ENCODE measurements at regions not wholly inside any gene's neighbourhood (a gene's known extent, or its start where the extent isn't known, plus 50 kb on each side); places are given as distances from the start of the nearest gene placed in this dataset.

DNA sequence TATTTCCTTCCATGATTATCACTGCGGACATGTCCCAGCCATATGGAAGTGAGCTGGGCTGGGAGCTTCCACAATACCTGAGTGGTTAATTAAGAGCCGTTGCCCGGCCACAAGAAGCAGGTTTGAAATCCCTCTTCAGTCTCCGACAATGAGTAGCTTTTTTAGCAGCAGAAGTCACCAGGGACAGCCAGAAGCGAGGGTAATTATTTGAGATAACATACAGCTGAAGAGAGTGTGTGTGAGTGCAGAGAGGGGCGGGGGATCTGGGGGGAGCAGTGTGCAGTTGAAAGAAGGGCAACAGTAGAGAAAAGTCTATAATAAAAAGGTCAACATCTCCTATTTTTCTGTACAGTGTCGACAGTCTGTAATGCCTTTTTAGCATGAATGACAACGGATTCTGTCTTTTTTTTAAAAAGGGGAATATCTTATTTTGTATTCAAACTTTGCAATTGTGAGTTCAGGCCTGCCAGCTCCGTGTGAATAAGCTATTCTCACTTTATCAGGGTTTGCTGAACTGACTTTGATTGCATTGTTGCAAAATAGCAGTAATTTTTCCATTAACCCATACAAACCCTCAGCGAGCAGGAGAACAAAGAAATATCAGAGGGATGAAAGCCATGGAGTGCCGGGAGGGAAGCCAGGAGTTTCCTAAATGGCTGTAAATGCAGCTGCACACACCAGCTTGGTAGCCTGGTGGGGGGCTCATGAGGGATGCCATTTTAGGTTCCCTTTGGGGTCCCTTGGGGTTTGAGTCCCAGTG, 220.3 kb upstream of the IRX3 start:
- peak; percentile 92 for DNase-seq

DNA sequence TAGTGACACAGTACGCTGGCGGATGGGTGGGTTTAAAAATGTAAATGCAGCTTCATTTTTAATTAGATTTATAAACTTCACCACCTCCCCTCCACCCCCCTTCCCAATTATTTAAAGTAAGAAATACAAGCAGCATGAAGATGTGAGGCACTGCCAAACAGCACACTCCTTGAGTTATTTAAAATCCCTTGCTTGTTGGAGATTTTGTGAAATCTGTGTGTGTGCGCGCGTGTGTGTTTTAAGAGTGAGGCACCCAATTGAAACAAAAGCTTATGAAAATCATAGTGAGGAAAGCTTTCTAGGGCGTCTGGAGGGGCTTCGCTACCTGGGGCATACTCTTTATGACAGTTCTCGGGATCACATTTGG, 219.6 kb upstream of the IRX3 start:
- no peak for DNase-seq

DNA sequence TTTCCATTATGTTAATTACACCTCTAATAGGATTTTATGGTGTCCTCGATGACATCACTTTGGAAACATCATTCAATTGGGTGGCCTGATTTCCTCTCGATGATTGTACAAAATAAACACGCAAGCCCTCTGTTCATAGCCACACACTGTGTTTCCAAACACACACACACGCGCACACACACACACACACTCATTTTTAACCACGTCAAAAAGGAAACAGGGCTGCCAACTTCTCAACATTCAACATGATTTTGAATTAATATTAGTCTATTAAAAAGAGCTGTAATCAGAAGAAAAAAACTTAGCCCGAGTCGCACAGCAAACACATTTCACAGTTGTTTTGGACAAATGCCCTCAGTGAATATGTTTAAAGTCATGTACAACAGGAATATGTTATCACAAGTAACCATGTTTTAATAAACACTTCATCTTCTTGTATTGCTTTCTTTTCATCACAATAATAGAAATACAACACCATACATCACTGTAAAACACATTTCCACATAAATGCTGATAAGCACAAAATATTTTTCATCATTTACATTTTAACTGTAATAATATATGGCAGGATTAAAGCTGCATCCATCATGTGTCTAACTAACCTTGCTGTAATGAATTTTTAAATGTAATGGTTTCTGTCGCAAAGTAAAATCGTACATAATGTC, 219.1 kb upstream of the IRX3 start:
- peak; percentile 28 for DNase-seq

DNA sequence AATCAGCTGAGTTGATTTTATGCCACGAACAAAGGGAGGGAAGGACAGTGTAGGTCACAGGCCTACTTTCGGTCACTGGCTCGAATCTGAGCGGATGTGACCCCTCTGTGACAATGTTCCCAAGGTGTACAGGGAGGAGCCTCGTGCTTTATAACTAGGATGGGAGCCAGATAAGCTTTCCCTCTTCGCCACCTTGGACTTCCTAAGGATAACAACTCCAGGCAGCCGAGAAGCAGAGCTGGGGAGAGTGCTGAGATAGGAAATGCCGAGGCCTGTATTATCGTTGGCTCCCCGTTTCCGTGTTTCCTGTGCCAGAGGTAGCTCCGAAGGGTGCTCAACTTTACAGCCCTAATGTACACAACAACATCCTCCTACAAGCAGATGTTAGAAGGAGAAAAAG, 217.8 kb upstream of the IRX3 start:
- DNase-seq = no peak

DNA sequence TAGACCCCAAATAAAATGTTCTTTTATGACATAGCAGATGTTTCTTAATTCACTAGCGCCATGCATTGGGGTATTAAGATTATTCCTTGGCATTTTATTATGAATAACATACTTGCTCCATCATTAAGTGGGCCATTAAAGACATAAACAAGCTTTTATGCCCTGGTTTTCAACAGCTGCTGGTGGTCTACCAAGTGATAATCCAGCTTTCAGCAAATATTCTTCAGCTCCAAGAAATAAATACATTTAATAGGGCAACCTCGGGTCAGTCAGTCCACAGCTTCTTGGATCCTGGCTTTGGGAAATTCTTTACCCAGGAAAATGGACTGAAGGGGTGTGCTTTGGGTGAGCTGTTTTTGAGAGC, 217.3 kb upstream of the IRX3 start:
- no peak for DNase-seq

DNA sequence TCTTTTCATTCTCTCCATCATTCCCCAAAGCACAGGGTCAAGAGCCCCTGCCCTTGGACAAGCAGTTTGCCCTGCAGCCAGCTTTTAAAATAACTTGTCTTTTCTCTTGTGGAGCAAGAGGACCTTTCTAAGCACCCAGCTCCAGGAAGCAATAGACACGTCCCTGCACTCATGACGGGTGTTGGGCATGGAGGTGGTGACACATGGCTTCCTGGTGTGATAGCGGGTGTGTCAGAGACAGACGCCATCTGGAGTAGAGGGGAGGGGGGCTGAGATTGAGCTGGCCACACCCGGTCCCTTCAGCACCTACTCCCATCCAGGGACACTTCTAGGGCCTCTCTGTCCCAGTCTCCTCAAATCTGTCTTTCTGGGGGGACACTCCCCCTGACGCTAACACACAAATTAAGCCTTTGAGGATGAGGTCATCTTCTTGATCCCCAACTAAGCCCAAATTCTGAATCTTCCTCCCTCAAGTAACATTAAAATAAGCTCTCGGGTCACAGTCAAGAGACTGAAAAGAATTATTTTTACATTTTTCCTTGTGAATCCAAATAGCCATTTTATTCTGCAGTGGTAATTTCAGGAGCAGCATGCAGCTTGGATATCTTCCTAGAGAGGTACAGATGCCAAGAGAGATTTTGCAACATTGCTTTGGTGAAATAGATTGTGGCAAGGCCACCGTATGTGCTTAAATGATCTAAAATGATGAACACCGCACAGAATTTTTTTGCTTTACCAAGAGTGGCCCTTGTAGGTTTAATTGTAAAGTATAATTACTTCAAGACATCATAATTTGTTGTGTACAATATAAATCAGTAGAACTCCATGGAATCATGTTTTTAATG, 216.6 kb upstream of the IRX3 start:
- DNase-seq = no peak

DNA sequence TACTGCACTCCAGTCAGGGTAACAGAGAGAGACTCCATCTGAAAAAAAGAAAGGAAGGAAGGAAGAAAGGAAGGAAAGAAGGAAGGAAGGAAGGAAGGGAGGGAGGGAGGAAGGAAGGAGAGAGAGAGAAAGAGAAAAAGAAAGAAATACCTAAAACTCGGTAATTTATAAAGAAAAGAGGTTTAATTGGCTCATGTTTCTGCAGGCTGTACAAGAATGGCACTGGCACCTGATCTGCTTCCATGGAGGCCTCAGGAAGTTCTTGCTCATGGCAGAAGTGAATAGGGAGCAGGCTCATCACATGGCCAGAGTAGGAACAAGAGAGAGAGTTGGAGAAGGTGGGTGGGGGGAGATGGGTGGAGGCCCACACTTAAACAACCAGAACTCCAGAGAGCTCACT, 215.2 kb upstream of the IRX3 start:
- no peak for DNase-seq

DNA sequence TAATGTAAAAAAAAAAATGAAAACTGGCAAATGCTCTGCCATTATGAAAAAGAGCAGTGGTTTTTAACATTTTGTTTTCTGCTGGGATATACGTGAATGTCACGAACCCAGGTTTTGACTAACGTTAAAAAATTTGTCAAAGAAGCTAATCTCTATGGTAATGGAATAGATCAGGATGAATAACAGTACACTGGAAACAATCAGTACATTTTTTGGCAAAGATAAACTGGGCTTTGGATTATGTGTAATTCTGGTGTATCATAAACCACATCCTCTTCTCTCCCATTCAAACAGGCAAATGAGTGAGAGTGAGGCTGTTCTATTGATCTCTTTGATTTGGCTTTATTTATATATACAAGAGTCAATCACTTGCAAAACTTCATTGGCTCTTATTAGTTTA, 207.0 kb upstream of the IRX3 start:
- no peak for DNase-seq

DNA sequence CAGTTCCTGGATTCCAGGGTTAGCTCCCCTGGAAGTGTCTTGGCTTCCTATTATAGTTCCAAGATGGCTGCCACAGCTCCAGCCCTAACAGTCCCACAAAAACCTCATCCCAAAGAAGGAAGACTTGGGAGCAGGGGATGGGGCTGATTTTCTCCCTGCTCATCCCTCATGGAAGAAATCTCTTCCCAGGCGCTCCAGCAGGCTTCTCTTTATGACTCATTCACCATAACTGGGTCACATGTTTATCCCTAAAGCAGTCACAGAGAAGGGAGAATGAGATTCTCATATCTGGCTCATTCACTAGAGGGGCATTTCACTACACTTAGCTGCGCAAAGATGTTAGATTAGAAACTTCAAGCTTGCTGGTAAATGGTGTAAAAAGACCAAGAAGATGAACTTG, 206.5 kb upstream of the IRX3 start:
- no peak for DNase-seq

DNA sequence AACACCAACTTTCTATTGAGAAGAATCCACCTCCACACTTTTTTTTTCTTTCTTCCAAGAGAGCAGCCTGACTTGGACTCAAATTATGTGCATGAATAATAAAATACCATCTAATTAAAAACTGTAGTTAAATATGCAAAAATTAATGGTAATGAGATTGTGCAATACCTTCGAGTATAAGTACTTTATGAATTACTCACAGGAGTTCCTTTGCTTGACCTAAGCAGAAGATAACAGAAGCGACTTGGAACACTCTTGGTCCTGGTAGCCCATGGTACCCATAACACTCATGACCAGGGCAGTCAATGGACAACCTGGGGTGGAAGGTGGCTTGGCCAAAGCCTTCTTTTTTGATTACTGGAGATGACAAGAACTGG, 203.5 kb upstream of the IRX3 start:
- no peak for DNase-seq

DNA sequence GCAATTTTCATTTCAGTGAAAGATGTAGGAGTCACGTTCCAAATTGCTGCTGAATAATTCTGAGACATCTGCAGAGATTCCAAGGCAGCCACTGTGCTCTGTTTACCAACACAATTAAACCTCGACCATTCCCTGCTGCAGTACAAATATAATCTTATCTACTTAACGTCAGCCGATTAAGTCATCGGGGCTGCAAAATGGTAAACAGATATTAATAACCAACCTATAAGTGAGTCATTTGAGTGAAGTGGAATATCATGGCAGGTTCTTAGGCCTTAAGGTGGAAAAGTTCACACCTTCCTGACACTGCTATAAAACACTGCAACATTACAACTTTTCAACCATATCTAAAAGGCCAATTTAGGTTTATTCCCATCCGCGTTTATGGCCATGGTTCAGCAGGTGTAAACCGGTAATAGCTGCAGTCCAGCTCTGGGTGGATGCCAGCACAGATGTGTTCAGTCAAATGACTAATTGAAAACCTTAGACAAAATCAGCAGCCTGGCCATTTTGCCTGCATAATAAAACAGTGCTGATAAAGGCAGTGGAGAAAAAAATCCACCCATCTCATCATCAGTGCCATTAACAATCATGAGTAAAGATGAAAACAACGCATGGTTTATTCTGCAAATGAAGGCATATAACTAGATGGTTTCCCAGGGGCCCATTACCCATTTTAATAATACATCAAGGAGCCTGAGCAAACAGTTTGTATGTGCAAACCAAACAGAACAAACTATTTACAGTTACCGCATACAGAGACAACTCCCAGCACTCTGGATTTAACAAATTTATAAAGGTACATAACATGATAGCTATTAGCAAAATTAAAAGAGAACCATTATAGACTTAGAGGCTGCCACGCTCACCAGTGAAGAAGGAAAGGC, 202.9 kb upstream of the IRX3 start:
- peak; percentile 92 for DNase-seq

DNA sequence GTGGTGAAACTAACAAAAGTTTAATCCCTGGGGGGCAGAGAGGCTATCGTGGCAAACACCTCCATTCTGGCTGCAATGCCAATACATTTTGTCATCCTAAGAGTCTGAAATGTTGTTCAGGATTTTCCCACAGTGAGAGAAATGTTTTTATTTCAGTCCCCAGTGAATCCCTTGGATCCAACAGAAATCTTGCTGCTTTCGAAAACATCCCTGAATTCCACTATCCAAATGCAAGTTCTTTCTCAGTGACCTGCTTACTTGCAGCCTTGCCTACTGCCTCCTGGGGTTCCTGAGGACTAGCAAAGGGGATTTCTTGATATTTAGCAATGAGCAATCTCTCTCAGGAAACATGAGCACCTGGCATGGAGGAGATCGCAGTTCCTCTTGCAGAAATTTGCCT, 202.1 kb upstream of the IRX3 start:
- no peak for DNase-seq

DNA sequence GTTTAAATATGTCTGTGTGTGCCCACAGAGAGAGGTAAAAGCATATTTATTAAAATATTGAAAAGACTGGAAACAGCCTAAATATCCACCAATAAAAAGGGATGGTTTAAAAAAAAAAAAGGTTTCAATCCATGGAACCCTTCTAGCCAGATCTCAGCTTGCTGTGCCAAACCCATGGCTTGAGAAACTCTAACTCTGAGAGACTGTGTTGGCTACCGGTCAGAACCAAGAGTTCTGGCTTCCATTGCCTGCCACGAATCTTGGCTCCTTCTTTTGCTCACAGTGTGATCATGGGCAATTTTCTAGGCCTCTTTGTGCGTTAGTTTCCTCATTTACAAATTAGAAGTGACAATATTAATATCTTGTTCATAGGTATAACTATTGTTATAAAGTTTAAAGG, 201.3 kb upstream of the IRX3 start:
- DNase-seq = no peak

DNA sequence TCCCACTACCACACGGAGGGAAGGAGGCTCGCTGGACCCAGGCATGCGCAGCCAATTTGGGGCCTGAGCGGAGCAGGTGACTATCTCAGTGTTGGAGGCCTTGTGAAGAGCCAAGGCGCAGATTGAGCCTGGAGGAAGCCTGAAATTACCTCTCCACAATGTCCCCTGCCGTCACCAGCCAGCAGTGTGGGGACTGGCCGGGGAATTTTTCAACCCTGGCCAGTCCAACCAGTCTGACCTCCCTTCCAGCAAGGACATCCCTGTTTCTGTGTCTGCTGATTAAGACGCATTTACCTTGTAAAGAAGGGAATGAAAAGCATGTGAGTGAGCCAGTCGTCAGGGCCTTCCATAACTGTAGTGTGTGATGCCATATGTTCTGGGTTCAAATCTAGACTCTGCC, 198.1 kb upstream of the IRX3 start:
- no peak for DNase-seq

DNA sequence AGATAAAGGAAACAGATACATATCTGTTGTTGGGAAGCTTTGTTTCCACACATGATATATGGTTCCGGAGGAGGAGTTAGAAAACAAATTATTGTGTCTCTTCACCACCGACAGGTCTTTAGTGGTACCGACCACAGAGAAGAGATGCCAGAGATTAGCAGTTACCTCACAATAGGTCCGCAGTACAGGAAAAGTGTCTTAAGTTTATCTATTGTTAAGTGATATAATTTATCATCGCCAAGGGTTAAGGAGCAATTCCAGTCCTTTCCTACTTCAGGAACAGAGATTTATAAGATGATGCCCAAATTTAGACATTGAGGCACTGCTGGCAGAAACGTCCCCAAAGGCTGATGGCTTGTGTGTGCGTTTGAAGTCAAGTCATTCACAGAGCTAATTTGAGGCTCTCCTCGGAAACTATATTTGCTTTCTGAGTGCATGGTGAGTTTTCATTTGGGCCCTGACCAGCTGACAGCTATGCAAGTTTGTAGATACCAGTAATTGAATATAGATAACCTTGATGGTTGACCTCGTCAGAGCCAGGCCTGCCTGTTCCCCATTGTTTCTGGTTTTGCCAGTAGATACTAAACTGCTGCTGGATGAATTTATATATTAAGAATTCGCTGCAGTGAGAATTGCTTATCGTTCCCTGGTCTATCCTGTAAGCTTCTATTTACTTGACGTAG, 196.4 kb upstream of the IRX3 start:
- no peak for DNase-seq

DNA sequence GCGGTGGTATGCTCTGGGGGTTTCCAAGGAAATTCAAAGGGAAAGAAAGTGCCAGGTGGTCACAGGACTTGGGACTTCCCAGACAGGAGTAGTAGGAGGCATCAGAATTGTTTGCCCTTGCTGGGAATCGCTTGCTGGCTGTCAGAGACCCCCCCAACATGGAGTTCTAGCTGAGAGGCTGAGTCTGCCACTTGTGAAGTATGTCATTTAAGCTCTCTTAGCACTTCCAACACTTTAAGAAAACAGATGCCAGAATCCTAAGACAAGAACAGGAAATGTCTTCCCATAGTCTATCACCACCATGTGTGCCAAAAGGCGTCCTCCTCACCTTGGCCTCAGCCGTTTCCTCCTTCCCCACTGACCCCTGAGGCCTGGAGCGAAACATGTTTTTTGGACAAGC, 193.8 kb upstream of the IRX3 start:
- DNase-seq = no peak

DNA sequence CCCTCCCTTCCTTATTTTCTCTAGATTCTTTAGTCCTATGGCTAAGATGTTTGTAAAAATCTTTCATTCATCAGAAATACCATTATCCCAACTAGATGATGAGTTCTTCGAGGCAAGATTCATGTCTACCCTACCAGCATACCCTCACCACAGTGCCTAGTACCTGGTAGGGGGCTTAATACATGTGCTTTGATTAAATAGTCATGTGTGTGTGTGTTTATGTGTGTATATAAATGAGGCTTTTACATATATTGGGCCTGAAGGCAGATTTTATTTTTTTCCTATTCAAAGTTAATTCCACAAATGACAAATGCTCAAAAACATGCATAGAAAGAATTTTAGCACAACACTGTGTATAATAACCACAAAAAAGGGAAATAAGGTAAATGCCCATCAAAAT, 193.0 kb upstream of the IRX3 start:
- DNase-seq = no peak

DNA sequence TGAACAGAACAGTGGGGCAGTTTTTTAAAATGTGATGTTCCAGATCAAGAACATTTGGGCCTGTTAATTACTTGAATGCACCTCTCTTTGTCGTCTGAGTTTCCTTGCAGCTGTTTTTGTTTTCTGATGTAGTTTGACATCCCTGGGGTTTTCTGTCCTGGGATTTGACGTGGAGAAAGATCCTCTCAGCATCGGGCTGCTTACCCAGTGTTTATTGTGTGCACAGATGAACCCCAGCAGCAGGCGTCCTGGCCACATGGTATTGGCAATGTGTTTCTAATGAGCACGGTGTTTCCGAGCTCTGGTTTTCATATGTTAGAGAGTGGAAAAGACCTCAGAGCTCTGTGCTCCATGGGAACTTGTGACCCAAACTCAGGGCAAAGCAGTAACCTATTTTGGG, 191.1 kb upstream of the IRX3 start:
- no peak for DNase-seq

DNA sequence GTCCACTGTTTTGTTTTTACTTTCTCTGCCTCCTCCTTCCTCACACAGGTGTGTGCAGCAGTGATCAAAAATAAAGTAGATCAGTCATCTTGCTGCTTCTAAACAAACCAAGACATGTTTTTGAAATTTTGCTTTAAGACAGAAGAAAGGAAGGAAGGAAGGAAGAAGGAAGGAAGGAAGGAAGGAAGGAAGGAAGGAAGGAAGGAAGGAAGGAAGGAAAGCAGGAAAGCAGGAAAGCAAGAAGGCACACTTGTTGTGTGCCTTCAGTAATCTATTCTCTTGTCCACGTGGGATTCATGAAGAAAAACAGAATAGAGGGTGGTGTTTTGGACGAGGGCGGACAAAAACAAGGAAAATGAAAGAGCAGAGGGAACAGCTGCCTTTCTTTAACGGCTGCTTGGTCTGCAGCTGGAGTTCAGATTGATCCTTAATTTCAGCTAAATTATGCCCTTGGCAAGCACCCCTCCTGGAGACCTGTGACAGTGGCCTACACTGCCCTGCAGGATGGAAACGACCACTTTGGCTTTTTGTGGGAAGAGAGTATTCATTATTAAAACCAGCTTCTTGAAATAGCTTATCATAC, 188.5 kb upstream of the IRX3 start:
- peak; percentile 7 for DNase-seq

DNA sequence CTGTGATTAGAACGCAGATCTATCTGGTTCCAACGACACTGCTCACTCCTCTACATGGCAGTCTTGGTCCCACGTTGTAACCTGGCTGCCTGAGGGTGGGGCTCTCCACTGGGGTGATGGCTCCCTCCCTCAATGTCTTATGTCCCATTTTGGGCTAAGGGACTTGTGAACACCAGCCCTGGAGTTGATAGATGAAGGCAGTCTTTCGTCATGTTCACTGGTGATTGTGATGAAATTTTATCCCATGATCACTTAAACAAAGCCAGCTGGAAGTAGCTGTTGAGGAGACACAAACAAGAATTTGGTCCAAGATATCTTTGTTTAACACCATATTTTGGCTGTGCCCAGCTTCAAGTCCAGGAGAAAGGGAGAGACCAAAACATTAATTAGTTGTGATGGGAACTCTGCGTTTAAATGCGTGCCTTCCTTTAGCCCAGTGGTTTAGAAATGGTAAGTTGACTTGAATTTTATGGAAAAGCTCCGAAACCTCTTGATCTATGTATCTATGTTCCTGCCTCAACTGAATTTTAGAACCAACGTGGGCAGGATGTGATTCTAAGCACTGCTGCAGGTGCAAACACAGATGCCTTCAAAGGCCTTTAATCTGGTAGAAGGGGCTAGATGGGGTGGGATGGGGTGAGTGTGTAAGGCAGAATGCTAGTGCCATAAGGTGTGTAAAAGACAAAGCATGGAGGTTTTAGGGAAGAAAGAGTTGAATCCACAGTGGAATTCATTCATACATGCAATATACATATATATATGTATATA, 186.8 kb upstream of the IRX3 start:
- DNase-seq = no peak

DNA sequence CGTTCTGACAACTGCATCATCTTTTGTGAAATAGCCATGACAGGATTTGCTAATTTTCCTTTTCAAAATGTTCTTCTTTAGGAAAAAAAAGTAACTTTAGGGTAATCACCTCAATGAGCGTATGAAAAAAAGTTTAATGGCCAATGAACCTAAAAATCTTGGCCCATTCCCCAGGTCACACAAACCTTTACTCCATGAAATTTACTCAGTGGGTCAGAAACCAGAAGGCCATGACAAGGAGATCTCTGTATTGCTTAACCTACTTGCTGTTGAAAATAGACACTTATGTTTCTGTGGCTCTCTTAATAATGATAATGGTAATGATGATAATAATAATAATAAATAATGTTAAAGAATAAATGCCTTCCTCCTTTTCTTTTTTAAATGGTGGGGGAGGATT, 180.8 kb upstream of the IRX3 start:
- no peak for DNase-seq
